ENCODE measurements at regions not wholly inside any gene's neighbourhood (a gene's known extent, or its start where the extent isn't known, plus 50 kb on each side); places are given as distances from the start of the nearest gene placed in this dataset.

DNA sequence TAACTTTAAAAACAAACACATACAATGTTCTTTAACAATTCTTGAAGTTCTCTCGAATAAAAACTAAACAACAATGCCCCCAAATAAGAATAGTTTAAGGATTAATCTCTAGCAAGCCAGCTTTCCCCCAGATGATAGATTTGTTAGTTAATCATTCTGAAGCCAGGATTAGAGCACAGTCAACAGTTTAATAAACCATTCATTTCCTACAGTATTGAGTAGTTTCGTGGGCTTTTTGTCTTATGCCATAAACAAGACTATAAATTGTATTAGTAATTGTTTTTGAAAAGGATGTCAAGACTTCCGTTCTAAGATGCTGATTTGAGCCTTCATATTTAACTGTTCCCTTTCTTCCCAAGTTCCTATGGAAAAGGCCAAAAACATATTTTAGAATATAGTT is 136.6 kb downstream of the PIK3R1 start:
- TF ChIP-seq CTCF (IDR thresholded peaks at IDR 0.05; ENCODE audit: low read length) (no peak), EZH2 (IDR thresholded peaks at IDR 0.05; ENCODE audit: borderline replicate concordance, low read length) (no peak)
- H3K27ac ChIP-seq (ENCODE audit: low read depth, low read length, poor library complexity, severe bottlenecking) = no peak overlapping the region

GRCh38 chr5:68353605-68354004 is 138.0 kb downstream of the PIK3R1 start:
- no peaks in the 10 kb centered on the region for H3K36me3 ChIP-seq (ENCODE audit: insufficient read depth, low read length)
- H3K9ac ChIP-seq (ENCODE audit: low read length) = no peak overlapping the region
- no peaks in the 10 kb centered on the region for H3K27me3 ChIP-seq (ENCODE audit: insufficient read depth, low read length)
- H4K20me1 ChIP-seq (ENCODE audit: insufficient read depth, low read length) = no peaks in the 10 kb centered on the region
- H3K9me3 ChIP-seq (ENCODE audit: low read length) = no peaks in the 10 kb centered on the region
- no peaks in the 10 kb centered on the region for H3K9me2 ChIP-seq (ENCODE audit: low read depth, low read length)
- no peak overlapping the region for H3K4me3 ChIP-seq (ENCODE audit: low read depth, low read length, poor library complexity, severe bottlenecking)
- H3K79me2 ChIP-seq (ENCODE audit: insufficient read depth, low read length) = no peaks in the 10 kb centered on the region
- H2AFZ ChIP-seq (ENCODE audit: low read length) = no peak overlapping the region
- no peak for TF ChIP-seq EZH2 (IDR thresholded peaks at IDR 0.05; ENCODE audit: borderline replicate concordance, low read length)
- no peak for TF ChIP-seq CTCF (IDR thresholded peaks at IDR 0.05; ENCODE audit: low read length)
- H3K4me2 ChIP-seq (ENCODE audit: low read length) = no peak overlapping the region
- no peaks in the 10 kb centered on the region for H3F3A ChIP-seq (ENCODE audit: insufficient read depth, low read length)
- H3K27ac ChIP-seq (ENCODE audit: low read depth, low read length, poor library complexity, severe bottlenecking) = no peak overlapping the region
- no peaks in the 10 kb centered on the region for H3K4me1 ChIP-seq (ENCODE audit: insufficient read depth, low read length, severe bottlenecking)

More for the DNA sequence above, 136.6 kb downstream of the PIK3R1 start:
- H3K9me2 ChIP-seq (ENCODE audit: low read depth, low read length) = no peaks in the 10 kb centered on the region
- H3K36me3 ChIP-seq (ENCODE audit: insufficient read depth, low read length) = no peaks in the 10 kb centered on the region
- H4K20me1 ChIP-seq (ENCODE audit: insufficient read depth, low read length) = no peaks in the 10 kb centered on the region
- no peak overlapping the region for H3K9ac ChIP-seq (ENCODE audit: low read length)
- no peak overlapping the region for H2AFZ ChIP-seq (ENCODE audit: low read length)
- no peaks in the 10 kb centered on the region for H3K27me3 ChIP-seq (ENCODE audit: insufficient read depth, low read length)
- H3F3A ChIP-seq (ENCODE audit: insufficient read depth, low read length) = no peaks in the 10 kb centered on the region
- H3K9me3 ChIP-seq (ENCODE audit: low read length) = no peaks in the 10 kb centered on the region
- no peak overlapping the region for H3K4me3 ChIP-seq (ENCODE audit: low read depth, low read length, poor library complexity, severe bottlenecking)
- H3K4me1 ChIP-seq (ENCODE audit: insufficient read depth, low read length, severe bottlenecking) = no peaks in the 10 kb centered on the region
- no peaks in the 10 kb centered on the region for H3K79me2 ChIP-seq (ENCODE audit: insufficient read depth, low read length)
- no peak overlapping the region for H3K4me2 ChIP-seq (ENCODE audit: low read length)

GRCh38 chr5:68354315-68354714 is 138.8 kb downstream of the PIK3R1 start:
- Histone ChIP-seq H4K20me1 (ENCODE audit: insufficient read depth, low read length) (no peaks in the 10 kb centered on the region), H3K4me1 (ENCODE audit: insufficient read depth, low read length, severe bottlenecking) (no peaks in the 10 kb centered on the region), H3K9me2 (ENCODE audit: low read depth, low read length) (no peaks in the 10 kb centered on the region), H3K4me3 (ENCODE audit: low read depth, low read length, poor library complexity, severe bottlenecking) (no peak overlapping the region), H3K27me3 (ENCODE audit: insufficient read depth, low read length) (no peaks in the 10 kb centered on the region), H3K79me2 (ENCODE audit: insufficient read depth, low read length) (no peaks in the 10 kb centered on the region), H3K9me3 (ENCODE audit: low read length) (no peaks in the 10 kb centered on the region), H2AFZ (ENCODE audit: low read length) (no peak overlapping the region), H3K4me2 (ENCODE audit: low read length) (no peak overlapping the region), H3K27ac (ENCODE audit: low read depth, low read length, poor library complexity, severe bottlenecking) (no peak overlapping the region), H3K36me3 (ENCODE audit: insufficient read depth, low read length) (no peaks in the 10 kb centered on the region), H3K9ac (ENCODE audit: low read length) (no peak overlapping the region), H3F3A (ENCODE audit: insufficient read depth, low read length) (no peaks in the 10 kb centered on the region)
- TF ChIP-seq EZH2 (IDR thresholded peaks at IDR 0.05; ENCODE audit: borderline replicate concordance, low read length) = no peak
- no peak for TF ChIP-seq CTCF (IDR thresholded peaks at IDR 0.05; ENCODE audit: low read length)
